ENCODE measurements at regions not wholly inside any gene's neighbourhood (a gene's known extent, or its start where the extent isn't known, plus 50 kb on each side); places are given as distances from the start of the nearest gene placed in this dataset.

DNA sequence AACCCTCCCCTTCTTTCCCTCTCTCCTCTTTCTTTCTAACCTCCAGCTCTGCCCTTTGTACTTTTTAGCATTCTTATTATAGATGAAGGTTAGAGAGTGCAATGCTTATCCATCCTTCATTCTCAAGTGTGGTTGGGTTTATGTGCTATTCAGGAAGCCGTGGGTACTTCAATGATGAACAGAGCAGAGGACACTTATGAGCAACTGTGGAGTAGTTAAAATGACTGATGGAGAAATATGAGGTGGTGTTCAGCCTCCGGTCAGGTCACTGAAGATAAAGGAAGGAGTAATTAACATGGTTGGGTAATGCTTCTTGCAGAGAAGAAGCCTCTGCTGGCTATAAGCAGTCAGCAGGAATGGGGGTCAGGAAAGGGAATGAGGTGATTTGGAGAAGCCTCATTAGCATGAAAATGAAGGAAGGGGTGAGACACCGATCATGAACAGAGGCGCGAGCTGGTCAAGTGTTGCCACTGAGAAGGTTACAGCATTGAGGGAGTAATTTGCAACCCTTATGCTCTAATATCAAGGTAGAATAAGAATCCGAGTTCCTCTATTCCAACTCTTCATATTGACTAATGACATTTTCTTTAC lies 174.7 kb downstream of the LPIN1 start:
- DNase-seq (ENCODE audit: low read depth in 1 of 2, low spot score in 1 of 2): no peak

GRCh38 chr2:11922294-11922693 lies 175.9 kb downstream of the LPIN1 start:
- DNase-seq (ENCODE audit: low read depth in 1 of 2, low spot score in 1 of 2): no peak

DNA sequence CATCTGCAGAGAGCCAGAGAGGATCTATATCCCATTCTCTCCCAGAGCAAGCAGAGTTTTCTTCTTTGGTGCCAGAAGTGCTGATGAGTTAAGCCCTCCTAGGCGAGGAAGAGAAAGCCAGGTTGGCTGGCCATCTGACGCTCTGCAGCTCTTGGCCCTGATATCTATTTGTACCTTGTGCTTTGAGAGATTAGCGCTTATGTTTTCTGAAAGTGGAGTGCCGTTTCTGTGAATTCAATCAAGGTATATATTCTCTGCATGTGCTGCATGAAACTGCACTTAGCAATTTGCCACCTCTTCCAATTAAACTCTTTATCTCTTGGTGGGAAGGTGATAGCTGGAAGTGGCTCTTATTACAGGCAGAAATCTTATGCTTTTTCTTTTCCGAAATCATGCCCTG lies 177.5 kb downstream of the LPIN1 start:
- DNase-seq (ENCODE audit: low read depth in 1 of 2, low spot score in 1 of 2): no peak

DNA sequence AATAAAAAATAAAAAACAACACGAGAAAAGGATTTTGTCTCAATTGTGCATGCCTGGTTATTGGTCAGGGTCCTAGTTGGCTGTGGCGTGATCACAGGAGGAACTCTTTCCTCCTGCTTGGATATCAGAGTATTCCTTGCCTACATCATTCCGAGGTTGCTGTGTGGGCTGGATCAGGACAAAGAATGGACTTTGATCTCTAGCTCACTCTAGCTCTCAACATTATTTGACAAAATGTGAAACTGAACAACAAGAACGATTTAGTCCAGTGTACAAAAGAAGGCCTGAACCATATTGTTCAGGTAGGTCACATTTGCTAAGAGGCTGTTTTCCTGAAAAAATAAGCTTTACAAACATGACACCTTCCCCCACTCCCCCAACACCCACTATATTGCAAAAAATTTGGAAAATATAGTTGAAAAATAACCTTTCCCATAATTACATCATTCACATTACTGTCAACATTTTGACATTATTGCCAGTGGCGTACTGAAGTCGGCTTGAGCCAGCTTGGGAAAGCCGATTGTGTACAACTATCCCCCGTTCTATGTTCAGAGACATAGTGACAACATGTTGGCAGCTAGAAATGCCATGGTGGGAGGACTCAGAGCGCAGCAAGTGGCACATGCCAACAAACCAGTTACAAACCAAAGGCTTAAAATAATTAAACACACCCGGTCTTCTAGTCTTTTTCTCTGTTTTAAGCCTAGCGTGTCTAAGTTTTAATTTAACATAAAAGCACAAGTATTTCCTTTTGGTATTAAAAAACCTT lies 179.0 kb downstream of the LPIN1 start:
- DNase-seq (ENCODE audit: low read depth in 1 of 2, low spot score in 1 of 2): no peak

DNA sequence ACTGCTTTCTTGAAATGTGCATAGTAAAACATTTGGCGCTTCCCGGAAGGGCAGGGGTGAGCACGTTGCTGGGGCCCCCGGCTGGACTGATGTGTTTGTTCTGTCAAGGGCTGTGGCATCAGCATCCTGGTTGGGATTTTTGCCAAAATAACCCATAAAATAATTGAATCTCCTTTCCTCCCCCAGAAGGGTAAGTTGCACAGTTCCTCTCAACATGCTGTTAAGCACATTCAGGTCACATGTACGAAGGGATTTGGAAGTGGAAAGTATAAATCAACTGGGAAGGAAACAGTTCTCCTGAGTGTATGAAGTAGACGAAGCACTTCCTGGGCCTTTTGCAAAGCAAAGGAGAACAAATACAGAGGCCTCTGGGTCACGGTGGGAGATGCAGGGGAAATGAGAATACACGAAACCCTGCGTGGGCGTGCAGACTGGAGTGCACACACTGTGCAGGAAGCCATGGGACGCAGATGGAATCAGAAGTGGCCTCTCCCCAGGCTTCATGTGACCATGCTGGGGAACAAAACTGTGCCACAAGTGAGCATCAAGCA lies 183.9 kb downstream of the LPIN1 start:
- DNase-seq (ENCODE audit: low read depth in 1 of 2, low spot score in 1 of 2): no peak

- DNase-seq (ENCODE audit: low read depth in 1 of 2, low spot score in 1 of 2): no peak
Observed at GRCh38 chr2:11932048-11932512, 185.6 kb downstream of the LPIN1 start.

- no peak for DNase-seq (ENCODE audit: low read depth in 1 of 2, low spot score in 1 of 2)
Observed at GRCh38 chr2:11932962-11933361, 186.5 kb downstream of the LPIN1 start.

GRCh38 chr2:11933854-11934253 lies 187.4 kb downstream of the LPIN1 start:
- DNase-seq (ENCODE audit: low read depth in 1 of 2, low spot score in 1 of 2): no peak

GRCh38 chr2:11936761-11937160 lies 190.3 kb downstream of the LPIN1 start:
- DNase-seq (ENCODE audit: low read depth in 1 of 2, low spot score in 1 of 2): no peak

DNA sequence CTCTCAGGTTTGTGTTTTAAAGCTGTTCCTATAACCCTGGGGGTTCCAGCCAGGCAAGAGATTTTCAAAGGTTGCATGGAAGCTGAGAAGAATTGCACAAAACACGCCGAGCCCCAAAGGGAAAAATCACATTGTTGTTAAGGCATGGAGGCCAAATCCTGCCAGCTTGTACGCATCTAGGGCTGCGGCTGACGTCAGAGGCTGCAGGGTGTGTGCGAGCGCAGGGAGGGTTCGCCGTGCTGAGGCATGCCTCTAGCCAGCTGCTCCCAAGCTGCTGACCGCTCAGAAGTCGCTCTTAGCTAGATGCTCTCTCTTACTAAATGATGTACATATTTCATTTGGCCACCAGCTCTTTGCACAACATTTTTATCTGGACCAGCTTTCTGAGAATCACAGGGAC lies 191.8 kb downstream of the LPIN1 start:
- DNase-seq (ENCODE audit: low read depth in 1 of 2, low spot score in 1 of 2): no peak

DNA sequence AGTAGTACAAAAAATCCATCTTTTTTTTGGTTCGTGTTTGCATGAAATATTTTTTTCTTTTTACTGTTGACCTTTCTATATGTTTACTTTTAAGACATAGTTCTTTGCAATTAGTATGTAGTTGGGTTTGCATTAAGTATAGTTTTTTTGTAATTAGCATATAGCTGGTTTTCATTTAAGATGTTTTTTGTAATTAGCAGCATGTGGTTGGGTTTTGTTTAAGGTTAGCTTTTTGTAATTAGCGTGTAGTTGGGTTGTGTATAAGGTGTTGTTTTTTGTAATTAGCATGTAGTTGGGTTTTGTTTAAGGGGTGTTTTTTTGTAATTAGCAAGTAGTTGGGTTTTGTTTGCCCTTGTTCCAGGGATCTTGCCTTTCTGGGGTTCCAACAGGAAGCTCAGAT lies 193.1 kb downstream of the LPIN1 start:
- no peak for DNase-seq (ENCODE audit: low read depth in 1 of 2, low spot score in 1 of 2)

DNA sequence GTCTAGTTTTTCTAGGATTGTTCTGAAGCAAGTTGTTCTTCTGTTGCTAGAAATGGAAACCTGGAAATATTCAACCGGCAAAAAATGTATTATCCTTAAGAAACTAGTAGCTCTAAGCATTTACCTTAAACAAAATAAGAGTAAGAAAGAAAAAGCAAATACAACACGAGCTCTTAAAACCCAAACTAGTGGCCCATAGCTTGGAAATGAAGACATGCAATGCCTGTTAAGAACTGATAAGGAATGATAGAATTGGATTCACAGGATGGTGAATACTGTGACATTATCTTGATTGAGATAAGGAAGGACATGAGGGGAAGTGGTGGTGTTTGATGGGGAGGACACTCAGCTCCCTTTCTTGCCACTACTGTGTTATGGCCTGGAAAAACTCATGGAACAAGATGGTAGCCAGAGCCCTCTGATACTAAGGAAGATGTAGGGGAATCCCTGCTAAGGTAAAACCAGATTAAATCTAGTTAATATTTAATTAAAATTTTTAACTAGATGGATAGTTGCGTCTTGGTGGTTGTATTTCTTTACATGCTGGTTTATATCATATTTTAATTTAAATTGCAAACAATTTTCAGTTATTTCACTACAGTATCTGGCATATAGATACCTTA lies 193.8 kb downstream of the LPIN1 start:
- DNase-seq (ENCODE audit: low read depth in 1 of 2, low spot score in 1 of 2): no peak

GRCh38 chr2:11940799-11941198 lies 194.4 kb downstream of the LPIN1 start:
- no peak for DNase-seq (ENCODE audit: low read depth in 1 of 2, low spot score in 1 of 2)

- DNase-seq (ENCODE audit: low read depth in 1 of 2, low spot score in 1 of 2): no peak
Observed at GRCh38 chr2:11941201-11942177, 195.1 kb downstream of the LPIN1 start.

DNA sequence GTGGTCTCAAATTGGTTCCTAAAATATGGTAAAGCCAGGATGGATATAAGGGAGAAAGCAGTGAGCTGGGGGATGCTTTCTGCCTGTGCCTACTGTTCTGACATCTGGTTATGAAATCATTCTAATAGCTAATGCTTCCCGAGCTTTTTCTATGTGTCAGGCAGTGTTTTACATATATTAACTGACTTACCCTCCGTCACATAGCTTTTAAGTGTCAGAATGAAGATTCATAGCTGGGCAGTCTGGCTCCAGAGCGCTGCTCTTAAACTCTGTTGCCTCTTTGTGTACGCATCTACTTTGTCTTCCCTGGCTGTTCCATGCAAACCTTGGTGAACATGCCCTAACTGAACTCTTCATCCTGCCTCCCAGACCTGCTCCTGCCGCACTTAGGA lies 195.7 kb downstream of the LPIN1 start:
- DNase-seq (ENCODE audit: low read depth in 1 of 2, low spot score in 1 of 2): no peak

DNA sequence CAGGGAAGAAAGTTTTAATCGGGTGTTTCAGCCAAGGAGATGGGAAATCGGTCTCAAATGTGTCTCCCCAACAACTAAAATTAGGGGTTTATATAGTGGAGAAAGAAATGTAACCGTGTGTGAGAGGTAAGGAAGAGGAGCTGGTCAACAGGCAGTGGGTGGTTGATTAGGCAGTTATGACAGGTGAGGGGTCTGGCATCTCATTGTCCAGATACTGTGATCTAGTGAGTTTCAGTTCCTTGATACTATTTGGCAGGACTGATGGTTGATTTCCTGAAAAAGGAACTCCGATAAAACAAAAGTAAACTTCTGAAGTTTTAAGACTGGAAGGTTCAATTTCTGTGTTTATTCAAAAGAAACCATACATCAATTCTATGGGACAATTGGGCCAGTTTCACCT lies 197.9 kb downstream of the LPIN1 start:
- DNase-seq (ENCODE audit: low read depth in 1 of 2, low spot score in 1 of 2): no peak

DNA sequence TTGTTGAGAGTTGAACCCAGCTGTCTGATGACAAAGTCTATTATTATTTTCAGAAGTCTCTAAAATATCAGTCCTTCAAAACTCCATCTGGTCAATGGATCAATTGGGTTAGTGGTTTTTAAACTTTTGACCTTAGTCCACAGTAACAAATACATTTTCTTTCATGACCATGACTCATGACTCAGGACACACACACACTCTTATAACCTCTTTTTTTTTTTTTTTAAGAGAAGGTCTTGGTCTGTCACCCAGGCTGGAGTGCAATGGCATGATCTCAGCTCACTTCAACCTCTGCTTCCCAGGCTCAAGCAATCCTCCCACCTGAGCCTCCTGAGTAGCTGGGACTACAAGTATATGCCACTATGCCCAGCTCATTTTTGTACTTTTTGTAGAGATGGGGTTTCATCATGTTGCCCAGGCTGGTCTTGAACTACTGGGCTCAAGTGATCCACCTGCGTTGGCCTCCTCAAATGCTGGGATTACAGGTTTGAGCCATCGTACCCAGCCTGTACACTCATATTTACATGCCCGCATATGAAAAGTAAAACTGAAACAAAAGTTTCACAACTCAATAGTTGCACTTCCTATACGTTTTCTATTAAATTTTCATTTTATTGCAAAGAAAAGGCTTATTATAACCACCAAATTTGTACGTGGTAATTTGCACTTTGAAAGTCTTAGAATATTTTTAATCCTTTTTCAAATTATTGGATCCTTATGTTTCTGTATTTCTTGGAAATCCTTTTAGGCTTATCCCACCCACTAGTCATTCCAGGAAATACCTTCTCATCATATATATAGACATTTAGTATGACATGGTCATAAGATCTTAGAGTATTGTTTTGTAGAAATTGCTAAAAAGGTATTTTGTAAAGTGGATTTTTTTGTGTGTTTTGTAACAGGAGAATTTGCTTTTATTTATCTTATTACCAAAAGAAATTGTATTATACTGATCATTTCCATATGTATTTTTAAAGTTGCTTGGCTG lies 199.0 kb downstream of the LPIN1 start:
- no peak for DNase-seq (ENCODE audit: low read depth in 1 of 2, low spot score in 1 of 2)

DNA sequence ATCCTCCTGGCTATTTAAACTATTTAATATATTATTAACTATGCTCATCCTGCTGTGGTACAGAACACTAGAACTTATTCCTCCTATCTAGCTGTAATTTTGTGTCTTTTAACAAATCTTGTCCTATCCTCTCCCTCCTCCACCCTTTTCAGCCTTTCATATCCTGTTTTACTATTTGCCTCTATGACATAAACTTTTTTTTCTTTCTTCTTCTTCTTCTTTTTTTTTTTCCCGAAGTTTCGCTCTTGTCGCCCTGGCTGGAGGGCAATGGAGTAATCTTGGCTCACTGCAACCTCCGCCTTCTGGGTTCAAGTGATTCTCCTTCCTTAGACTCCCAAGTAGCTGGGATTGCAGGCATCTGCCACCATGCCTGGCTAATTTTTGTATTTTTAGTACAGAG lies 201.5 kb downstream of the LPIN1 start:
- DNase-seq (ENCODE audit: low read depth in 1 of 2, low spot score in 1 of 2): no peak

DNA sequence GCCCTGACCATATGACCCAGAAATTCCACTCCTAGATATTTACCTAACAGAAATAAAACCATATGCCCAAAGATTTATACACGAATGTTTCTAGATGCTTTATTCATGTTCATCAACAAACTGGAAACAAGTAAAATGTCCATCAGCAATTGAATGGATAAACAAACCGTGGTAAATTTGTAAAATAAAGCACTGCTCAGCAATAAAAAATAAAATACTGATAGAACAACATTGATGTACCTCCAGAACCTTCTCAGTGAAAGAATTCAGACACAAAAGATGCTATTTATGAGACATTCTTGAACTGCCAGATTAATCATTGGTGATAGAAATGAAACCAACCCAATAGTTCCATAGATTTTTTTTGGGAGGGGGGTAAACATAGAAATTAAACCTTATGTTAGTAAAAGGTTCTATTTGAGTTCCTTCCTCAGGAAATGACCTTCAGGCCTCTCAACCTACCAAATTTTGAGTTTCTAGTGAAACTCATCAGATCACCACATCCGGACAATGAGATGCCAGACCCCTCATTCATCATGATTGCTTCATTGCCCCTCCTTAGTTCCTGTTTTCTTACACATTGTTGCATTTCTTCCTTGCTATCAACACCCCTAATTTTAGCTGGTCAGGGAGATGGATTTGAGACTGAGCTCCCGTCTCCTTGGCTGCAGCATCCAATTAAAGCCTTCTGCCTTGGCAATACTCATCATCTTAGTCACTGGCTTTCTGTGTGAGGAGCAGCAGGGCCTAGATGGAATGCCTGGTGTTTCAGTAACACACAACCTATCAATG lies 203.5 kb downstream of the LPIN1 start:
- no peak for DNase-seq (ENCODE audit: low read depth in 1 of 2, low spot score in 1 of 2)

Measured in activated T-helper 1 cell treated with anti-CD3 and anti-CD28 coated beads, Interleukin-2, amount 50 U/mL, for 16 hours (primary cell).